ENCODE measurements at regions not wholly inside any gene's neighbourhood (a gene's known extent, or its start where the extent isn't known, plus 50 kb on each side); places are given as distances from the start of the nearest gene placed in this dataset.

DNA sequence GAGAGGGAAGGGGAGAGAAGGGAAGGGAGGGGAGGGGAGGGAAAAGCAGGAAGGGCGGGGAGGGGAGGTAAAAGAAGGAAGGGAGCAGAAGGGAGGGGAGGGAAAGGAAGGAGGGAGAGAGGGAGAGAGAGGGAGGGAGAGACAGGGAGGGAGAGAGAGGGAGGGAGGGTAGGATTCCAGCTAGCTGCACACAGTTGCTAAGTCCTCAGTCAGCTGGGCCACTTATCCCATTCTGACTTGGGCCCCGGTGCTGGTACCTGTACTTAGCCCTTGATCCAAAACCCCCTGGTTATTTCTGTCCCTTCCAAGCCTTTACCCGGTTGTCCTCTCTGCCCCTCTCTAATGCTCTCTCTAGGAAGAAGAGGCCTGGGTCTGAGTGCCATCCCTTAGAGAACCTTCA lies 211.4 kb downstream of the TTC32 start:
- DNase-seq (ENCODE audit: low read depth, low spot score), result no peak
- in situ Hi-C loops (cut with HindIII; ENCODE audit: low pct_unique_long_range_greater_than_20kb, low sequenced_read_pairs), result no loop called here
- H3K27me3 ChIP-seq (ENCODE audit: control insufficient read depth, insufficient read depth, low read length), result no peaks in the 10 kb centered on the region
- H3K27ac ChIP-seq (ENCODE audit: low read length), result no peak overlapping the region
- POLR2A ChIA-PET, result no interaction called here
- H3K9me3 ChIP-seq (ENCODE audit: control insufficient read depth, insufficient read depth, low read depth, low read length), result no peaks in the 10 kb centered on the region
- TF ChIP-seq POLR2AphosphoS5 (IDR thresholded peaks at IDR 0.05; ENCODE audit: low read depth, low read length) (no peak), SIN3A (IDR thresholded peaks at IDR 0.05; ENCODE audit: borderline replicate concordance, insufficient read depth, low read depth, low read length) (no peak), TCF7L2 (IDR thresholded peaks at IDR 0.05; ENCODE audit: low read depth, low read length) (no peak)
- TF ChIP-seq, protein P1, sequence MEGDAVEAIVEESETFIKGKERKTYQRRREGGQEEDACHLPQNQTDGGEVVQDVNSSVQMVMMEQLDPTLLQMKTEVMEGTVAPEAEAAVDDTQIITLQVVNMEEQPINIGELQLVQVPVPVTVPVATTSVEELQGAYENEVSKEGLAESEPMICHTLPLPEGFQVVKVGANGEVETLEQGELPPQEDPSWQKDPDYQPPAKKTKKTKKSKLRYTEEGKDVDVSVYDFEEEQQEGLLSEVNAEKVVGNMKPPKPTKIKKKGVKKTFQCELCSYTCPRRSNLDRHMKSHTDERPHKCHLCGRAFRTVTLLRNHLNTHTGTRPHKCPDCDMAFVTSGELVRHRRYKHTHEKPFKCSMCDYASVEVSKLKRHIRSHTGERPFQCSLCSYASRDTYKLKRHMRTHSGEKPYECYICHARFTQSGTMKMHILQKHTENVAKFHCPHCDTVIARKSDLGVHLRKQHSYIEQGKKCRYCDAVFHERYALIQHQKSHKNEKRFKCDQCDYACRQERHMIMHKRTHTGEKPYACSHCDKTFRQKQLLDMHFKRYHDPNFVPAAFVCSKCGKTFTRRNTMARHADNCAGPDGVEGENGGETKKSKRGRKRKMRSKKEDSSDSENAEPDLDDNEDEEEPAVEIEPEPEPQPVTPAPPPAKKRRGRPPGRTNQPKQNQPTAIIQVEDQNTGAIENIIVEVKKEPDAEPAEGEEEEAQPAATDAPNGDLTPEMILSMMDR (IDR thresholded peaks at IDR 0.05), result no peak
- TF ChIP-seq, protein P2, sequence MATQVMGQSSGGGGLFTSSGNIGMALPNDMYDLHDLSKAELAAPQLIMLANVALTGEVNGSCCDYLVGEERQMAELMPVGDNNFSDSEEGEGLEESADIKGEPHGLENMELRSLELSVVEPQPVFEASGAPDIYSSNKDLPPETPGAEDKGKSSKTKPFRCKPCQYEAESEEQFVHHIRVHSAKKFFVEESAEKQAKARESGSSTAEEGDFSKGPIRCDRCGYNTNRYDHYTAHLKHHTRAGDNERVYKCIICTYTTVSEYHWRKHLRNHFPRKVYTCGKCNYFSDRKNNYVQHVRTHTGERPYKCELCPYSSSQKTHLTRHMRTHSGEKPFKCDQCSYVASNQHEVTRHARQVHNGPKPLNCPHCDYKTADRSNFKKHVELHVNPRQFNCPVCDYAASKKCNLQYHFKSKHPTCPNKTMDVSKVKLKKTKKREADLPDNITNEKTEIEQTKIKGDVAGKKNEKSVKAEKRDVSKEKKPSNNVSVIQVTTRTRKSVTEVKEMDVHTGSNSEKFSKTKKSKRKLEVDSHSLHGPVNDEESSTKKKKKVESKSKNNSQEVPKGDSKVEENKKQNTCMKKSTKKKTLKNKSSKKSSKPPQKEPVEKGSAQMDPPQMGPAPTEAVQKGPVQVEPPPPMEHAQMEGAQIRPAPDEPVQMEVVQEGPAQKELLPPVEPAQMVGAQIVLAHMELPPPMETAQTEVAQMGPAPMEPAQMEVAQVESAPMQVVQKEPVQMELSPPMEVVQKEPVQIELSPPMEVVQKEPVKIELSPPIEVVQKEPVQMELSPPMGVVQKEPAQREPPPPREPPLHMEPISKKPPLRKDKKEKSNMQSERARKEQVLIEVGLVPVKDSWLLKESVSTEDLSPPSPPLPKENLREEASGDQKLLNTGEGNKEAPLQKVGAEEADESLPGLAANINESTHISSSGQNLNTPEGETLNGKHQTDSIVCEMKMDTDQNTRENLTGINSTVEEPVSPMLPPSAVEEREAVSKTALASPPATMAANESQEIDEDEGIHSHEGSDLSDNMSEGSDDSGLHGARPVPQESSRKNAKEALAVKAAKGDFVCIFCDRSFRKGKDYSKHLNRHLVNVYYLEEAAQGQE (IDR thresholded peaks at IDR 0.05; ENCODE audit: insufficient read depth in 1 of 2, low read depth in 2 of 2, low read length in 1 of 2), result no peak
- H3K36me3 ChIP-seq (ENCODE audit: control insufficient read depth, insufficient read depth, low read length), result no peaks in the 10 kb centered on the region
- ATAC-seq, result no peak
- intact Hi-C loops (cut with micrococcal nuclease; ENCODE audit: unreplicated experiment), result no loop called here
- H3K4me1 ChIP-seq (ENCODE audit: control insufficient read depth, insufficient read depth, low read length), result no peaks in the 10 kb centered on the region
- H3K4me3 ChIP-seq (ENCODE audit: low read depth in 2 of 2, low read length in 2 of 2), result no peak overlapping the region
- BruUV-seq (replicated peaks), result no TSS peak
- CTCF ChIA-PET, result no interaction called here

DNA sequence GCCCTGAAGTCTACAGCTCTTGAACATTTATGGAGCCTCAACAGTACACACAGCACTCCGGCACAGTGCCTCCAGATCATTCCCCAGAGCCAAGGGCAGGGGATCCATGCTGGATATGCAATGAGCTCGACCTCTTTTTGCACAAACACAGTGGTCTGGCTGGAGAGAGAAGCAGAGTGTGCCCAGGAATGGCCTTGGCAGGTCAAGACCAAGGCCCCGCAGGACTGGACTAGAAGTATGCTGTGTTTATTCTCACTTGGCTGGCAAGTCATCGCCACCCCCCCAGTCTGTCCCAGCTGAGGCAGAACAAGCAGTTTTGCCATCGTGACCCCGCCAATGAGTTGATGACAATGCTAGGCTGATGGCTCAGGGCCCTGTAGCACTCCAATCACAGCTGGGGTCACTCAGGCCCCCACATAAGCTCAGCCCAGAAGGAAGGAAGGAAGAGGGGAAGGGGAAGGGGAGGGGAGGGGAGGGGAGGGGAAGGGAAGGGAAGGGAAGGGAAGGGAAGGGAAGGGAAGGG lies 212.1 kb downstream of the TTC32 start:
- DNase-seq (ENCODE audit: low read depth, low spot score), result no peak
- in situ Hi-C loops (cut with HindIII; ENCODE audit: low pct_unique_long_range_greater_than_20kb, low sequenced_read_pairs), result no loop called here
- H3K36me3 ChIP-seq (ENCODE audit: control insufficient read depth, insufficient read depth, low read length), result no peaks in the 10 kb centered on the region
- no peak for TF ChIP-seq TCF7L2 (IDR thresholded peaks at IDR 0.05; ENCODE audit: low read depth, low read length)
- ATAC-seq, result no peak
- CTCF ChIA-PET, result no interaction called here
- no peaks in the 10 kb centered on the region for H3K4me1 ChIP-seq (ENCODE audit: control insufficient read depth, insufficient read depth, low read length)
- intact Hi-C loops (cut with micrococcal nuclease; ENCODE audit: unreplicated experiment), result no loop called here
- BruUV-seq (replicated peaks), result no TSS peak
- POLR2A ChIA-PET, result no interaction called here
- H3K4me3 ChIP-seq (ENCODE audit: low read depth in 2 of 2, low read length in 2 of 2), result no peak overlapping the region
- H3K27me3 ChIP-seq (ENCODE audit: control insufficient read depth, insufficient read depth, low read length), result no peaks in the 10 kb centered on the region
- H3K9me3 ChIP-seq (ENCODE audit: control insufficient read depth, insufficient read depth, low read depth, low read length), result no peaks in the 10 kb centered on the region
- no peak overlapping the region for H3K27ac ChIP-seq (ENCODE audit: low read length)

DNA sequence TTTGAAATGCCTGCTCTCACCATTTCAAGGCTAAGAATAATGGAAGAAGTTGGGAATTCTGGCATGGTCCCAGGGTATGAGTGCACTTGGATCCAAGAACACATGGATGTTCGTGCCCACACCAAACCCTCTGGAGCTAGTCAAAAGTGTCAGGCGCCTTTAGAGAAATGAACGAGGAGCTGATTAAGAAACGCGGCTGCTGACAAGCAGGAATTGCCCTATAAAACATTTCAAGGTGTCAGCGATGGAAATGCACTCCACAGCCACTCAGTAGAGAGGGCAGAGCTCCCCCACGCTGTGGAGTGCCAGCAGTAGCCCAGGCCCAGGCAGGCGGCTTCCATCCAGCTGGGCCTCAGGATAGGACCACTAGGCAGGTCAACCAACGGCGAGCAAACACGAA lies 213.7 kb downstream of the TTC32 start:
- ATAC-seq (no peak), DNase-seq (ENCODE audit: low read depth, low spot score) (no peak)
- H3K27me3 ChIP-seq (ENCODE audit: control insufficient read depth, insufficient read depth, low read length), result no peaks in the 10 kb centered on the region
- no TSS peak for BruUV-seq (replicated peaks)
- no peaks in the 10 kb centered on the region for H3K4me1 ChIP-seq (ENCODE audit: control insufficient read depth, insufficient read depth, low read length)
- no peaks in the 10 kb centered on the region for H3K36me3 ChIP-seq (ENCODE audit: control insufficient read depth, insufficient read depth, low read length)
- no peak overlapping the region for H3K27ac ChIP-seq (ENCODE audit: low read length)
- H3K9me3 ChIP-seq (ENCODE audit: control insufficient read depth, insufficient read depth, low read depth, low read length), result no peaks in the 10 kb centered on the region
- TF ChIP-seq POLR2AphosphoS5 (IDR thresholded peaks at IDR 0.05; ENCODE audit: low read depth, low read length), result no peak
- TF ChIP-seq, protein P2 (IDR thresholded peaks at IDR 0.05; ENCODE audit: insufficient read depth in 1 of 2, low read depth in 2 of 2, low read length in 1 of 2), result no peak
- TF ChIP-seq, protein P1 (IDR thresholded peaks at IDR 0.05), result no peak
- TF ChIP-seq SIN3A (IDR thresholded peaks at IDR 0.05; ENCODE audit: borderline replicate concordance, insufficient read depth, low read depth, low read length), result no peak
- no peak for TF ChIP-seq TCF7L2 (IDR thresholded peaks at IDR 0.05; ENCODE audit: low read depth, low read length)
- CTCF ChIA-PET, result no interaction called here
- in situ Hi-C loops (cut with HindIII; ENCODE audit: low pct_unique_long_range_greater_than_20kb, low sequenced_read_pairs) (no loop called here), intact Hi-C loops (cut with micrococcal nuclease; ENCODE audit: unreplicated experiment) (no loop called here)
- POLR2A ChIA-PET, result no interaction called here
- no peak overlapping the region for H3K4me3 ChIP-seq (ENCODE audit: low read depth in 2 of 2, low read length in 2 of 2)
